Cardiac fibroblast (primary cell): ENCODE measurements at regions not wholly inside any gene's neighbourhood (a gene's known extent, or its start where the extent isn't known, plus 50 kb on each side); places are given as distances from the start of the nearest gene placed in this dataset.

ENCODE experiments used
- DNase-seq, 2 donors: peaks; one replicate each; pipeline versions ENCODE4 v3.0.0 to v3.0.0-alpha.2; 2010; ENCODE audit warnings: low read depth in 2 of 2
- H3K4me3 ChIP-seq, 2 donors: replicated peaks in 1 of 2; 1 replicate in 1 of 2; 2 replicates in 1 of 2; pipeline ENCODE4 v1.5.1; 2011; ENCODE audit warnings: low read depth in 2 of 2, low read length in 2 of 2, mild to moderate bottlenecking in 2 of 2, moderate library complexity in 1 of 2
- CTCF ChIP-seq: IDR thresholded peaks from one replicate; pipeline ENCODE4 v1.5.1; 2011; ENCODE audit warnings: low read depth, mild to moderate bottlenecking, low read length, inconsistent platforms

- no peak for TF ChIP-seq CTCF
- no peak overlapping the region for H3K4me3 ChIP-seq
- no peak for DNase-seq
These were observed 611.8 kb downstream of the SPOCK3 start for GRCh38 chr4:166622425-166622977.

DNA sequence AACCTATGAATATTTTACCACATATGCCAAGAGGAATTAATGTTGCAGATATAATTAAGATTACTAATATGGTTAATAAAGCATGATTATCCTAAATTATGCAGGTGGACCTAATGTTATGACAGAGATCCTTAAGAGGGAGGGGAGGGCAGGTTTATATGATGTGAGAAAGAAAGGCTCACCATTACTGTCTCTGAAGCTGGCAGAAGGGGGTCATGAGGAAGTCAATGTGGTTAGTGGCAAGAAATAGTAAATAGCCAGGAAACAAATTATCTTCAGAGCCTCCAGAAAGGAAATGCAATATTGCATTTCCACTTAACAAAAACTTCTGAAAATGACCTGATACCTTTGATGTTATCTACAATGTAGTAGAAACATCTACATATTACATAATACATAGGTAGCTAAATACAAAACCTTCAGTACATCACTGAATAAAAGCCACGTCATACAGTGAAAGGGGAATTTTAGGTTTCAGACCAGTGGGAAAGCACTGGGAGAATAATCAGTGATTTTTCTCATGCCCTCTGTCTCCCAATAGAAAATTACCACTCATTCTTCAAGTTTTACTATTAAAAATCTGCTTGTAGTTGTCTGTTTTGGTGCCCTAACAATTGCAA is 609.2 kb downstream of the SPOCK3 start:
- no peak overlapping the region for H3K4me3 ChIP-seq
- TF ChIP-seq CTCF: no peak
- DNase-seq: no peak

GRCh38 chr4:166628454-166628853 is 605.8 kb downstream of the SPOCK3 start:
- DNase-seq: no peak
- no peak overlapping the region for H3K4me3 ChIP-seq
- TF ChIP-seq CTCF: no peak

DNA sequence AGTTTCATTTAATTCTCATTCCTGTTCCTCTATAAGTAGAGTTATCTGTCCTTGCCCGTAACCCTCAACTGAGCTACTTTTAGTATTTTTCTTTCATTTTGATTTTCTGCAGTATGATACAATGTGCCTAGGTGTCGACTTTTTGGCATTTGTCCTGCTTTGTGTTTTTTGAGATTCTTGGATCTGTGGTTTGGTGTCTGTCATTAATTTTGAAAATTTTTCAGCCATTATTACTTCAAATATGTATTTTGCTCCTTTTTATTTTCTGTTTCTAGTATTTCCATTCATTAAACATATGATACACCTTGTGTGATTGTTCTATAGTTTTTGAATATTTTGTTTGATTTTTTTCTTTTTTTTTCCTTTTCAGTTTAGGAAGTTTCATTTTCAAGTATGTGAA is 598.9 kb downstream of the SPOCK3 start:
- H3K4me3 ChIP-seq: no peak overlapping the region
- no peak for DNase-seq
- TF ChIP-seq CTCF: no peak

DNA sequence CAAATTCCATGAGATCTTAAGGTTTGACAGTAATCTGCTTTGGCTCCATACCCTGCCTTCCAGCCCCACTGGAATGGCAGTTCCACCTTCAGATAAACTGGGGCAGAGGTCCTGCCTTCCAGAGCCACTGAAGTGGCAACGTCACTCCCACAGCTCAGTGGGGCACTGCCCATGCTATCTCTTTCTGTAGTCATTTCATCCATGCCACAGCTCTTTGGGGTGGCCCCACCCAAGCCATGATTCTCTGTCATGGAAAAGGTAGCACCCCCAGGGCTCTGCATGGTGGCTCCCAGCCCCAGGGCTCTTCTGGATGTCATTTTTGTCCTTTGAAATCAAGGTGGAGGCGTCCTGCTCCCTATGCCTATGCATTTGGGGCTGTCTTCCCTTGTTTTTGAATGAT is 596.5 kb downstream of the SPOCK3 start:
- H3K4me3 ChIP-seq: no peak overlapping the region
- TF ChIP-seq CTCF: no peak

DNA sequence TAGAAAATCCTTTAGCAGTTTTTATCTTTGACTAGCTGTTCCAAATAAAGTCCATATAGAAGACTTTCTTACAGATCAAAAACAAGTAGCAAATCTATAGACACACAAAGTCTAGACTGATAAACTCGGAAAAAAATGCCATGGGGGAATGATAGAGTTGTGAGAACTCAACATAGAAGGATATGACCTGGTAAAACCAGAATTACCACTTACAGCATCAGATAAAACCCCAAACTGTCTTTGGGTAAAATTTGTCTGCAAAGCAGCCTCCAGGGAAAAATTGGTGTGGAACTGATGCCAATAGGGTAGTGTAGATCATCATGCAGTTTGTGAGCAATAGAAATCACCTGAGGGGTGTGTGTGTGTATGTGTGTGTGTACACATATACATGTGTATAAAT is 579.1 kb downstream of the SPOCK3 start:
- no peak overlapping the region for H3K4me3 ChIP-seq
- DNase-seq: no peak
- TF ChIP-seq CTCF: no peak

More for the DNA sequence above, 596.5 kb downstream of the SPOCK3 start:
- no peak for DNase-seq

DNA sequence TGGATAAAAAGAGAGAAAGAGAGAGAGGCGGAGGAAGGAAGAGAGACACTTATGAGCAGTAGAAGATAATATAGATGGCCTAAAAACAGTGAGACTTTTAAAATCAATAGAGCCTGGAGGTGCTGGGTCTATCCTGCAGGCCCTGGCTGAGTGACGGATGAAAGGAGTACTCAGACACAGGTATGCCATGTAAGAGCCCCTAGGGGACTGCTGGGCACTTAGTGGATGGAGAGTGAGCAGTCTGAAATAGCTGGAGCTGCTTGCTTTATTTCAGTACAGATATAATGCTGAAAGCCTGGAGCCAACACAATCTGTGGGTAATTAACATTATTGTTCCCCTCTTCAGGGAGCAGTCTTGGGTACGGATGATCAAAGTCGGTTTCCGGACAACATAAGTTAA is 578.6 kb downstream of the SPOCK3 start:
- H3K4me3 ChIP-seq: no peak overlapping the region
- DNase-seq: no peak
- TF ChIP-seq CTCF: no peak
